ENCODE measurements at regions not wholly inside any gene's neighbourhood (a gene's known extent, or its start where the extent isn't known, plus 50 kb on each side); places are given as distances from the start of the nearest gene placed in this dataset.

DNA sequence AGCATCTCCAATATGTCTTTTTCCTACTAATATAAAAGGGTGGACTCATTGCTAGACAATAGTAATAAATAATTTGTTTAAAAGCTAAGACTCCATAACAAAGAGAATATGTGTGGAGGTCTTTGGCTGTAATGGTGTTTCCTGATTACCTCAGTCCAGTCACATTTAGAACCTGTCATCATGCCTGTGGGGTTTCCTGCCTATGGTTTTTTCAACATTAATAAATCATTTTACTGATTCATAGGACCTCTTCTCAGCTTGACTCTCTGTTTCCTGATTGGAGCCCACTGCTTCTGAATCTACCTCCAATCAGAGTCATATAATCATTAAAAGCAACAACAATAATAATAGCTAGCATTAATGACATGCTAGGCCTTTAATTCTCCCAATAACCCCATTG lies 52.4 kb upstream of the GNAI1 start:
- H3K36me3 Mint-ChIP-seq (ENCODE audit: low read depth): no peaks in the 10 kb centered on the region
- H3K4me1 Mint-ChIP-seq: no peaks in the 10 kb centered on the region
- no peak overlapping the region for H3K27ac Mint-ChIP-seq (ENCODE audit: unreplicated experiment)
- H3K27me3 Mint-ChIP-seq (ENCODE audit: low read depth): no peaks in the 10 kb centered on the region
- TF ChIP-seq, protein P1, sequence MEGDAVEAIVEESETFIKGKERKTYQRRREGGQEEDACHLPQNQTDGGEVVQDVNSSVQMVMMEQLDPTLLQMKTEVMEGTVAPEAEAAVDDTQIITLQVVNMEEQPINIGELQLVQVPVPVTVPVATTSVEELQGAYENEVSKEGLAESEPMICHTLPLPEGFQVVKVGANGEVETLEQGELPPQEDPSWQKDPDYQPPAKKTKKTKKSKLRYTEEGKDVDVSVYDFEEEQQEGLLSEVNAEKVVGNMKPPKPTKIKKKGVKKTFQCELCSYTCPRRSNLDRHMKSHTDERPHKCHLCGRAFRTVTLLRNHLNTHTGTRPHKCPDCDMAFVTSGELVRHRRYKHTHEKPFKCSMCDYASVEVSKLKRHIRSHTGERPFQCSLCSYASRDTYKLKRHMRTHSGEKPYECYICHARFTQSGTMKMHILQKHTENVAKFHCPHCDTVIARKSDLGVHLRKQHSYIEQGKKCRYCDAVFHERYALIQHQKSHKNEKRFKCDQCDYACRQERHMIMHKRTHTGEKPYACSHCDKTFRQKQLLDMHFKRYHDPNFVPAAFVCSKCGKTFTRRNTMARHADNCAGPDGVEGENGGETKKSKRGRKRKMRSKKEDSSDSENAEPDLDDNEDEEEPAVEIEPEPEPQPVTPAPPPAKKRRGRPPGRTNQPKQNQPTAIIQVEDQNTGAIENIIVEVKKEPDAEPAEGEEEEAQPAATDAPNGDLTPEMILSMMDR (conservative IDR thresholded peaks at IDR 0.05): no peak
- H3K4me3 Mint-ChIP-seq: no peak overlapping the region
- no peak for DNase-seq (ENCODE audit: low read depth, low spot score)
- H3K9me3 Mint-ChIP-seq: no peaks in the 10 kb centered on the region

DNA sequence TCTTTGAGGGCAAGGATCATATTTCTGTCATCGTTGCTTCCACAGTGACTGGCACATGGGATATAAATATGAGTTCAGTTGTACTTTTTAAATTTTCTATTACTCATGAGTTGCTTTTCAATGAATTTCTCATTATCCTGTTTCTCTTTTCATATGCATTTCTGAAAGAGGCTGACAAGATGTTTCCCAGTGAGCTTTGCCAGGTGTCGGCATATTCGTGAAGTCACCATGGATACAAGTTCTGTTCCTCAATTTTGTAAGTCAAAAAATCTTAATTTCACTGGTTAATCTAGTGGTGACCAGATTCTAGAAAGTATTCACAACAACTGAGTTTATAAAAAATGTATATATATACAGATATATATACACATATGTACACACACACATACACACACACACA lies 55.7 kb upstream of the GNAI1 start:
- Mint-ChIP-seq H3K4me3 (no peak overlapping the region), H3K36me3 (ENCODE audit: low read depth) (no peaks in the 10 kb centered on the region), H3K9me3 (no peaks in the 10 kb centered on the region), H3K27me3 (ENCODE audit: low read depth) (no peaks in the 10 kb centered on the region), H3K4me1 (no peaks in the 10 kb centered on the region), H3K27ac (ENCODE audit: unreplicated experiment) (no peak overlapping the region)
- DNase-seq (ENCODE audit: low read depth, low spot score): no peak
- TF ChIP-seq, protein P1 (conservative IDR thresholded peaks at IDR 0.05): no peak

DNA sequence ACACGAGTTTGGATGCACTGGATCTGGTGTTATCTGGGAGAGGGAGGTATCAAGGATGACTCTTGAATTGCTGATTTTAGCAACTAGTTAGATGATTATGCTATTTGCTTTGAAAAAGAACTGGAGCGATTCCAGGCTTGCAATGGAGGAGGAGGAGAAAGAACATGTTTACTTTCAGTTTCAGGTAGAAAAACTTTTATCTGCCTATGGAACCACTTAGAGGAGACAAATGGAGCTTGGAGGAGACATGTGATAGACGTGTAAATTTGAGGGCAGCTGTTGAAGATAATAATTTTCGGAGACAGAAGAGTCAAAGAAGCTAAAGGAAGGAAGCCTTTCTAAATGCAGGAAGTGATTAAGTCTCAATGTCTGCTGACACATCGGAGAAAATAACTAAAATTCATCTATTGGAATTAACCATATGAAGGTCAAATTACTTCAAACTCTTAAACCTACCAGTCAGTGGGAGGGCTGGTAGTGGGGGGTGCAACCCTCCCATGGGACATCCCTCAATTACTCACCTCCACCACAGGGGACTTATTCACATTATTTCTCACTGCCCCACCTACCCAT lies 56.4 kb upstream of the GNAI1 start:
- peaks cover 2% of the 10 kb centered on the region for H3K9me3 Mint-ChIP-seq
- no peaks in the 10 kb centered on the region for H3K27me3 Mint-ChIP-seq (ENCODE audit: low read depth)
- no peak for DNase-seq (ENCODE audit: low read depth, low spot score)
- no peaks in the 10 kb centered on the region for H3K36me3 Mint-ChIP-seq (ENCODE audit: low read depth)
- no peak overlapping the region for H3K4me3 Mint-ChIP-seq
- peak overlapping the region; percentile 2 for H3K27ac Mint-ChIP-seq (ENCODE audit: unreplicated experiment)
- TF ChIP-seq, protein P1 (conservative IDR thresholded peaks at IDR 0.05): no peak
- no peaks in the 10 kb centered on the region for H3K4me1 Mint-ChIP-seq

DNA sequence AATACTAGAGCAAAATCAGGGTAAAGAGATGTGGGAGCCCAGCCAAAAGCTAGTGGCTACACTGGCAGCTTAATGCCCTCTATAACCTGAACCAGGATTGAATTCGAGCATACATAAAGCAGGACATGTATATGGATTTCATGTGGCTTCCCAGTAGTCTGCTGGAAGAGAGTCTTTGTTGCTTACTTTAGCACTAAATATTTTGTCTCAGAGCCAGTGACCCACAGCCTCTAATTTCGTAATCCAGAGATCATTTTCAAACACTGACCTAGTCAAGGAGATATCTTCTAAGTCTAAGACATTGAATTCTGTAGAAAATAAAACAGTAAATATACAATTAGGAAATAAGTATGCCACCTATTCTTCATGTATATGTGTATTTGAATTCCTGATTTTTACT lies 64.2 kb upstream of the GNAI1 start:
- H3K27me3 Mint-ChIP-seq (ENCODE audit: low read depth): no peaks in the 10 kb centered on the region
- peaks cover 12% of the 10 kb centered on the region for H3K9me3 Mint-ChIP-seq
- H3K36me3 Mint-ChIP-seq (ENCODE audit: low read depth): peaks cover 5% of the 10 kb centered on the region
- no peak for DNase-seq (ENCODE audit: low read depth, low spot score)
- TF ChIP-seq, protein P1 (conservative IDR thresholded peaks at IDR 0.05): no peak
- no peak overlapping the region for H3K4me3 Mint-ChIP-seq
- no peaks in the 10 kb centered on the region for H3K4me1 Mint-ChIP-seq
- no peak overlapping the region for H3K27ac Mint-ChIP-seq (ENCODE audit: unreplicated experiment)

DNA sequence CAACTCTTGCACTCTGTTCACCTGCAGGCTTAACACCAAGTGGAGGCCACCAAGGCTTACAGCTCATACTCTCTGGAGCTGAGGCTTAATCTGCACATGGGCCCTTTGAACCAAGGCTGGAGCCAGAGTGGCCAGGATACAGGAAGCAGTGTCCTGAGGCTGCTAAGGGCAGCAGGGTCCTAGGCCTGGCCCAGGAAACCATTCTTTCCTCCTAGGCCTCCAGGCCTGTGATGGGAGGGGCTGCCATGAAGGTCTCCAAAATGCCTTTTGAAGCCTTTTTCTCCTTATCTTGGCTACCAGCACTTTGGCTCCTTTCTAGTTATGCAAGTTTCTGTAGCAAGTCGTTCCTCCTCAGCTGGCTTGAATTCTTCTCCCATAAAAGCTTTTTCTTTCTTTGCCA lies 68.0 kb upstream of the GNAI1 start:
- H3K27me3 Mint-ChIP-seq (ENCODE audit: low read depth): no peaks in the 10 kb centered on the region
- peaks cover 5% of the 10 kb centered on the region for H3K36me3 Mint-ChIP-seq (ENCODE audit: low read depth)
- peaks cover 13% of the 10 kb centered on the region for H3K9me3 Mint-ChIP-seq
- no peak overlapping the region for H3K4me3 Mint-ChIP-seq
- H3K27ac Mint-ChIP-seq (ENCODE audit: unreplicated experiment): no peak overlapping the region
- no peak for DNase-seq (ENCODE audit: low read depth, low spot score)
- TF ChIP-seq, protein P1 (conservative IDR thresholded peaks at IDR 0.05): no peak
- no peaks in the 10 kb centered on the region for H3K4me1 Mint-ChIP-seq
